ENCODE measurements at regions not wholly inside any gene's neighbourhood (a gene's known extent, or its start where the extent isn't known, plus 50 kb on each side); places are given as distances from the start of the nearest gene placed in this dataset.

DNA sequence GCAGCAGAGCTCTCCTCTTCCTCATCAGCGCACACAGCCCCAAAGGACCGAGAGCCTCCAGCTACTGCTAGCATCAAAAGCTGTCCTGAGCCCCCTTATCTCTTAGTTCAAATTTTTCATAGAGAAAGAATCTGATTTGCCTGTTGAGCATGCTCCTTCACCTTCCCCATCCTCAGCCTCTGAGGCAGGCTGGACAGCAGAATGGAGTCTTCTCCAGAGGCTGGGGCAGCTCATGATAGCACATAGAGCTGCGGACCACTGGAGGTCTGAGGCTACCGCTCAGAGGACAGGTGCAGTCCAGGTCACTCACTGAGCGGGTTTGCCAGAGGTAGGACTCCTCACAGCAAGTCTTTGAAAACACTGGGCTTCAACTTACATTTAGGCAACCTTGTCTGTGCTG, 72.8 kb upstream of the GRB10 start:
- H3K27me3 ChIP-seq (ENCODE audit: insufficient read depth, low read length): no peaks in the 10 kb centered on the region
- peaks cover 1% of the 10 kb centered on the region for H3K9me3 Mint-ChIP-seq (ENCODE audit: unreplicated experiment)
- peaks cover 4% of the 10 kb centered on the region for H3K36me3 Mint-ChIP-seq (ENCODE audit: low read depth, unreplicated experiment)
- H3K4me1 Mint-ChIP-seq (ENCODE audit: low read depth, unreplicated experiment): no peaks in the 10 kb centered on the region
- no peak overlapping the region for H3K4me3 Mint-ChIP-seq (ENCODE audit: unreplicated experiment)
- no peak for TF ChIP-seq EZH2 (IDR thresholded peaks at IDR 0.05; ENCODE audit: insufficient read depth, low read length)
- TF ChIP-seq, protein P1, sequence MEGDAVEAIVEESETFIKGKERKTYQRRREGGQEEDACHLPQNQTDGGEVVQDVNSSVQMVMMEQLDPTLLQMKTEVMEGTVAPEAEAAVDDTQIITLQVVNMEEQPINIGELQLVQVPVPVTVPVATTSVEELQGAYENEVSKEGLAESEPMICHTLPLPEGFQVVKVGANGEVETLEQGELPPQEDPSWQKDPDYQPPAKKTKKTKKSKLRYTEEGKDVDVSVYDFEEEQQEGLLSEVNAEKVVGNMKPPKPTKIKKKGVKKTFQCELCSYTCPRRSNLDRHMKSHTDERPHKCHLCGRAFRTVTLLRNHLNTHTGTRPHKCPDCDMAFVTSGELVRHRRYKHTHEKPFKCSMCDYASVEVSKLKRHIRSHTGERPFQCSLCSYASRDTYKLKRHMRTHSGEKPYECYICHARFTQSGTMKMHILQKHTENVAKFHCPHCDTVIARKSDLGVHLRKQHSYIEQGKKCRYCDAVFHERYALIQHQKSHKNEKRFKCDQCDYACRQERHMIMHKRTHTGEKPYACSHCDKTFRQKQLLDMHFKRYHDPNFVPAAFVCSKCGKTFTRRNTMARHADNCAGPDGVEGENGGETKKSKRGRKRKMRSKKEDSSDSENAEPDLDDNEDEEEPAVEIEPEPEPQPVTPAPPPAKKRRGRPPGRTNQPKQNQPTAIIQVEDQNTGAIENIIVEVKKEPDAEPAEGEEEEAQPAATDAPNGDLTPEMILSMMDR (IDR thresholded peaks at IDR 0.05; ENCODE audit: insufficient read depth, low read depth, low read length): no peak
- H4K20me1 ChIP-seq (ENCODE audit: insufficient read depth, low read length): no peaks in the 10 kb centered on the region
- no peaks in the 10 kb centered on the region for H3K9me3 ChIP-seq (ENCODE audit: insufficient read depth, low read depth, low read length)
- no peak overlapping the region for H3K4me2 ChIP-seq (ENCODE audit: low read length)
- no peak overlapping the region for H3K27ac ChIP-seq (ENCODE audit: low read depth, low read length)
- H3K27me3 Mint-ChIP-seq (ENCODE audit: low read depth, unreplicated experiment): peaks cover 42% of the 10 kb centered on the region
- FAIRE-seq: no peak
- no peak overlapping the region for H3K4me3 ChIP-seq (ENCODE audit: insufficient read depth, low read depth, low read length)
- H3K9ac ChIP-seq (ENCODE audit: low read length): no peak overlapping the region
- H2AFZ ChIP-seq (ENCODE audit: low read depth, low read length): no peak overlapping the region
- no peak overlapping the region for H3K27ac Mint-ChIP-seq (ENCODE audit: unreplicated experiment)
- DNase-seq (ENCODE audit: low read depth): no peak
- no peaks in the 10 kb centered on the region for H3K36me3 ChIP-seq (ENCODE audit: insufficient read depth, low read length)
- H3K79me2 ChIP-seq (ENCODE audit: insufficient read depth, low read length): no peaks in the 10 kb centered on the region
- H3K4me1 ChIP-seq (ENCODE audit: insufficient read depth, low read length): peaks cover 11% of the 10 kb centered on the region

DNA sequence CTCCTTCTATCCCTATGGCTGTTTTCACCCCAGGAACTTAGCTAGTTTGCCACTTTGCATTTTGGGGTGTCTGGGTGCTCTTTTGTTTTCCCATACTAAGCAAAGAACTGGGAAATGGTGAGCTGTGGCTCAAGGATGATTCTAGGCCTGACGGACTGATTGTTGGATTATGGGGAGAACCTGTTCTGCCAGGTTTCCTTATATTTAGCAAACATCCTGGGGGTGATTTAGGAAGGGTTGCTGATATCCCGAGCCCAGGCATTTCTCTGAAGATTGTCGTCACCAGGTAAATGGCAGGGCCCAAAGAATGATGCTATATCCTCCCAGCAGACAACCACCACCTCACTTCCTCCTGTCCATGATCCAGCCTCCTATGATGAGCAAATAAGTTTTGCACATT, 72.1 kb upstream of the GRB10 start:
- FAIRE-seq: no peak
- H3K36me3 ChIP-seq (ENCODE audit: insufficient read depth, low read length): no peaks in the 10 kb centered on the region
- no peak for DNase-seq (ENCODE audit: low read depth)
- peaks cover 4% of the 10 kb centered on the region for H3K36me3 Mint-ChIP-seq (ENCODE audit: low read depth, unreplicated experiment)
- no peak overlapping the region for H3K4me3 ChIP-seq (ENCODE audit: insufficient read depth, low read depth, low read length)
- no peaks in the 10 kb centered on the region for H3K4me1 Mint-ChIP-seq (ENCODE audit: low read depth, unreplicated experiment)
- no peak overlapping the region for H3K27ac ChIP-seq (ENCODE audit: low read depth, low read length)
- H3K9me3 Mint-ChIP-seq (ENCODE audit: unreplicated experiment): no peaks in the 10 kb centered on the region
- no peaks in the 10 kb centered on the region for H3K27me3 ChIP-seq (ENCODE audit: insufficient read depth, low read length)
- H2AFZ ChIP-seq (ENCODE audit: low read depth, low read length): no peak overlapping the region
- no peaks in the 10 kb centered on the region for H4K20me1 ChIP-seq (ENCODE audit: insufficient read depth, low read length)
- H3K9ac ChIP-seq (ENCODE audit: low read length): no peak overlapping the region
- H3K79me2 ChIP-seq (ENCODE audit: insufficient read depth, low read length): no peaks in the 10 kb centered on the region
- no peak overlapping the region for H3K4me2 ChIP-seq (ENCODE audit: low read length)
- no peak overlapping the region for H3K4me3 Mint-ChIP-seq (ENCODE audit: unreplicated experiment)
- no peaks in the 10 kb centered on the region for H3K9me3 ChIP-seq (ENCODE audit: insufficient read depth, low read depth, low read length)
- H3K27me3 Mint-ChIP-seq (ENCODE audit: low read depth, unreplicated experiment): peaks cover 41% of the 10 kb centered on the region
- H3K27ac Mint-ChIP-seq (ENCODE audit: unreplicated experiment): no peak overlapping the region
- no peak for TF ChIP-seq EZH2 (IDR thresholded peaks at IDR 0.05; ENCODE audit: insufficient read depth, low read length)
- TF ChIP-seq, protein P1 (IDR thresholded peaks at IDR 0.05; ENCODE audit: insufficient read depth, low read depth, low read length): no peak
- H3K4me1 ChIP-seq (ENCODE audit: insufficient read depth, low read length): peaks cover 11% of the 10 kb centered on the region

DNA sequence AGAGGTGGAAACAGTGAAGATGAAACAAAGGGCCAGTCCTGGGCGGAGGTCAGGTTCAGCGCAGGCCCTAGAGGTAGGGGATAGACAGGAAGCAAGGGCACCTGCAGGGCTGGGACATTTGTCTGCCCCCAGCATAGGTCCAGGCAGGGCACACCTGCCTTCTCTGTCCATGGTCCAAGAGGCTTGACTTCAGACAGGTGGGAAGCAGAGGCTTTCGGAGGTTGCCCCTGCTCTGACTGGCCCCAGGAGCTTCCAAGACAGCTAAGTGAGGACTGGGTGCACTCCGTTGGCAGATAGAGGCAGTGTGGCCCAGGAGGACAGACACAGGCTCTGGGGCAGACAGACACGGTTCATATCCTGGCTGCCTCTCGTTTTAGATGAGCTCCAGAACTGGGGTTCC, 71.6 kb upstream of the GRB10 start:
- H3K9ac ChIP-seq (ENCODE audit: low read length): no peak overlapping the region
- no peak for FAIRE-seq
- peaks cover 11% of the 10 kb centered on the region for H3K4me1 ChIP-seq (ENCODE audit: insufficient read depth, low read length)
- H3K9me3 Mint-ChIP-seq (ENCODE audit: unreplicated experiment): no peaks in the 10 kb centered on the region
- H3K36me3 Mint-ChIP-seq (ENCODE audit: low read depth, unreplicated experiment): peaks cover 4% of the 10 kb centered on the region
- no peak overlapping the region for H3K4me2 ChIP-seq (ENCODE audit: low read length)
- H3K79me2 ChIP-seq (ENCODE audit: insufficient read depth, low read length): no peaks in the 10 kb centered on the region
- TF ChIP-seq EZH2 (IDR thresholded peaks at IDR 0.05; ENCODE audit: insufficient read depth, low read length): no peak
- TF ChIP-seq, protein P1 (IDR thresholded peaks at IDR 0.05; ENCODE audit: insufficient read depth, low read depth, low read length): no peak
- no peaks in the 10 kb centered on the region for H3K27me3 ChIP-seq (ENCODE audit: insufficient read depth, low read length)
- no peak overlapping the region for H3K4me3 ChIP-seq (ENCODE audit: insufficient read depth, low read depth, low read length)
- no peaks in the 10 kb centered on the region for H4K20me1 ChIP-seq (ENCODE audit: insufficient read depth, low read length)
- H3K4me1 Mint-ChIP-seq (ENCODE audit: low read depth, unreplicated experiment): no peaks in the 10 kb centered on the region
- H3K27ac Mint-ChIP-seq (ENCODE audit: unreplicated experiment): no peak overlapping the region
- no peaks in the 10 kb centered on the region for H3K36me3 ChIP-seq (ENCODE audit: insufficient read depth, low read length)
- peaks cover 43% of the 10 kb centered on the region for H3K27me3 Mint-ChIP-seq (ENCODE audit: low read depth, unreplicated experiment)
- no peaks in the 10 kb centered on the region for H3K9me3 ChIP-seq (ENCODE audit: insufficient read depth, low read depth, low read length)
- DNase-seq (ENCODE audit: low read depth): no peak
- H3K27ac ChIP-seq (ENCODE audit: low read depth, low read length): no peak overlapping the region
- no peak overlapping the region for H3K4me3 Mint-ChIP-seq (ENCODE audit: unreplicated experiment)
- no peak overlapping the region for H2AFZ ChIP-seq (ENCODE audit: low read depth, low read length)
